ENCODE measurements at regions not wholly inside any gene's neighbourhood (a gene's known extent, or its start where the extent isn't known, plus 50 kb on each side); places are given as distances from the start of the nearest gene placed in this dataset.

- TF ChIP-seq CTCF (IDR thresholded peaks at IDR 0.05) = peak in 2 of 3 experiments; percentile 61 to 81
- TF ChIP-seq POLR2AphosphoS5 (IDR thresholded peaks at IDR 0.05; ENCODE audit: insufficient read depth in 1 of 2, low read depth in 1 of 2) = no peak
These were observed 102.4 kb upstream of the SERBP1 start for GRCh38 chr1:67532452-67533216.
